Activated CD4-positive, alpha-beta T cell treated with anti-CD3 and anti-CD28 coated beads, Interleukin-2, amount 50 U/mL, for 1 hour (primary cell): ENCODE measurements at regions not wholly inside any gene's neighbourhood (a gene's known extent, or its start where the extent isn't known, plus 50 kb on each side); places are given as distances from the start of the nearest gene placed in this dataset.

ENCODE experiments used
- DNase-seq: peaks from one replicate; pipeline ENCODE4 v3.0.0-alpha.2; 2020

DNA sequence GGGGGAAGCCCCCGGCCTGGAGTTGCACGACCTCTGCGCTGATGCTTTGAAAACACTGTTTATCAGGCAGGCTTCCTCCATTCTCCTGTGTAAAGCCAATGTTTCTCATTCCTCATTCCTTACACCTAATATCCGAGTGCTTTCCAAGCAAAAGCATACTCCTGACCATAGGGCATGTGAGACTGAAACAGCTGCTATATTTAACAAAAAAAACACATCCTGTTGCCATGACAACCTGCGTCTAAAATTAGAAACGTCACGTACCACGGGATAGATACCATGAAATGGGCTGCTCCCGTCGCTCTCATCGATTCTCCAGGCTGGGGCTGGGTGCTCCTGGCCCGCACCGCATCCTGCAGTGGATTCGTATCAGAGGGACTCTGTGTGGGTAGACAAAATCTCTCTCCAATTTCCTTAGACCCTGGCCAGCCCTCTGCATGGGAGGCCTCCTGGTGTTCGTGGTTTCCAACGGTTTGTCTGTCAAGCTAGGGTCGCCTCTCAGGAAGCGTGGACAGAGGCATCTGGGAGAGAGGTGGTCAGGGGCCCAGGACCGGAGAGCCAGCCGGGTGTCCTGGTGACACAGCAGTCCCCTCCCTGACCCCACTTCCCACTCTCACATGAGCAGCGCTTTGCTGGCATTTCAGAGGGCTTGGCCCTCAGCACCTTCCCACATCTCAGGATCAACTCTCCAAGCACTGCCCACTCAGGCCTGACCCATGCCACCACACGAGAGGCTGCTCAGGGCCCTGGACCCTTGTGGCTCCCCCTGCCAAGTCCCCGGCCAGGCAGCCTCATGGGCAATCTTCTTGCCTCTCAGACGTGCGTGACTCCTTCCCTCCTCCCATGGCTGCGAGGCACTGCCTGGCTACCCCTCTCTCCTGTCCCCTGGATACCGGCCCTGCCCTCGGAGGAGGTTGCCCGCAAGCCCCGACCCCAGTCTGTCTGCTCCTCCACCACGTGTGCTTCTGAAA lies 268.1 kb downstream of the NDUFA10 start:
- DNase-seq, result no peak

DNA sequence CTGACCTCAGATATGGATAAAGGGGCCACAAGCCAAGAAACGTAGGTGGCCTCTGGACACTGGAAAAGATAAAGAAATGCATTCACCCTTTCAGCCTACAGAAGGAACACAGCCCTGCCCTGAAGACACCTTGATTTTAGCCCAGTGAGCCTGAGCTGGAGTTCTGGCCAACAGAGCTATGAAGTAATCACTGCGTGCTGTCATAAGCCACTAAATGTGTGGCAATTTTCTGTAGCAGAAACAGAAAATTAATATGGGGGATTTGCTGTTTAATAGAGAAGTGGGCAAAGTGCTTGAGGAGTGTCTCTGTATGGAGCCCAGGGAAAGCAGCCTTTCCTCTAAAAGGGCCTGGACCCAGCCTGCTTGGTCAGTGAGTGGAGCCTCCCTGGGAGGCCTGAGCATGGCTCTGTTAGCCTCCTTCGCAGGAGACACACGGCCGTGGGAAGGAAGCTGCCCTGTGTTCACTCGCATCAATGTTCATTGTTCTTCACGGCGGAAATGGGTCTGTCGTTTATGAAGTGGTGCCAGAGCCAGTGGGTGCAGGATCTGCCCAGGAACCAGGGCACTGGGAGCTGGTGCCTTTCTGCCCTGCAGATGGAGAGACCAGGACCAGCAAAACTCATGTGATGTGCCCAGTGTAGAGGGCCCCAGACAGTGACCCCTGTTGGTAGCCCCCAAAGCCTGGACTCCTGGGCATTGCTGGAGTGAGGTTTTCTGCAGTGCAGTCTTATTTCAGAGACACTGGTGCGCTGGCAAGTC lies 268.9 kb downstream of the NDUFA10 start:
- no peak for DNase-seq

DNA sequence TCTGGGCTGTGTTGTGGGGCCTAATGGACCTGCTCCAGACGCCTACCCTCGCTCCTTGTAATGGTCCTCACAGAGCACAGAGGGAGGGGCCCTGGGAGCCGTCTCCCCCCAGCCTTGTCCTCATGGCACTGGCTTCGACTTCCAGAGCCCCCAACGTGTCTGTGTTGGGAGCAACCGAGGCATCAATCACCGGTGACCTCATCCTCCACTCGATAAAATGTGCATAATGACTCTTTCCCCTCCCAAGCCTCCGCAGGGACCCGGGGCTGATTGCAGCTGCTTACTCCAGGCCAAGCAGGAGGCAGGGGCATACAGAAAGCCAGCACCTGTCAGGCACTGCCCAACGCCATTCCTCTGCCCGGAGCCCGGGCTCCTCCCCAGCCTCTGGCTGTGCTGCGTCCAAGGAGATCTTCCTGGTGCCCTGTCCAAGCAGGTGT lies 271.7 kb downstream of the NDUFA10 start:
- no peak for DNase-seq

GRCh38 chr2:239752951-239753350 lies 272.2 kb downstream of the NDUFA10 start:
- no peak for DNase-seq

DNA sequence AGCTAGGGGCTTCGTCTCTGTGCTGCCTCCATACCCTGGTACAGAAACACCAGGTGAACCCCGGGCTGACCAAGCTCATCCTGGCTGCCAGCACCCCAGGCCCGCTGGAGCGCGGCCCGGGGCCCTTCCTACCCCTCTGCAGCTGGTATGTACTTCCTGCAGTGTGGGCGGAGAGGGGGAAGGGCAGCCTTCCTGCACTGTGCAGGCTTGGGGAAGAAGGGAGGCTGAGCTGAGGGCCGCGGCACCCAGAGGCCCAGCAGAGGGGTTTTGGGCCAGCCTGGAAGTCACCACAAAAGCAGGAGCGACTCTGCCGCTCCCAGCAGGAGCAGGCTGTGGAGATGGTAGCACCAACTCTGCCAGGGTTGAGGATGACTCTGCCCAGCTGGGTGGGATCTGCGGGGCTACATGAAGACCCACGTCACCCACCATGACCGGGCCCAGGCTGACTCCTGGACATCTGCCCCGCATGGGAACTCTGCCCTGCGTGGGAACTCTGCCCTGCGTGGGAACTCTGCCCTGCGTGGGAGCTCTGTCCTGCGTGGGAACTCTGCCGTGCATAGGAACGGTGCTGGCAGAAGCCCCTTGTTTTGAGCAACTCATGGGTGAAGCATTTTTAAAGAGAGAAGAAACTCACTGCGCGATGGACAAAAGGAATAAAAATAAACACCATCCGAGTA lies 273.3 kb downstream of the NDUFA10 start:
- DNase-seq, result peak; percentile 17

GRCh38 chr2:239750929-239751678 lies 274.0 kb downstream of the NDUFA10 start:
- no peak for DNase-seq

GRCh38 chr2:239750045-239750835 lies 274.9 kb downstream of the NDUFA10 start:
- DNase-seq, result no peak

GRCh38 chr2:239749272-239749873 lies 275.8 kb downstream of the NDUFA10 start:
- DNase-seq, result no peak

GRCh38 chr2:239748811-239749210 lies 276.3 kb downstream of the NDUFA10 start:
- no peak for DNase-seq

- DNase-seq, result no peak
These were observed 277.4 kb downstream of the NDUFA10 start for GRCh38 chr2:239747771-239748170.

GRCh38 chr2:239747274-239747673 lies 277.9 kb downstream of the NDUFA10 start:
- DNase-seq, result no peak

GRCh38 chr2:239746559-239747246 lies 278.4 kb downstream of the NDUFA10 start:
- DNase-seq, result no peak

DNA sequence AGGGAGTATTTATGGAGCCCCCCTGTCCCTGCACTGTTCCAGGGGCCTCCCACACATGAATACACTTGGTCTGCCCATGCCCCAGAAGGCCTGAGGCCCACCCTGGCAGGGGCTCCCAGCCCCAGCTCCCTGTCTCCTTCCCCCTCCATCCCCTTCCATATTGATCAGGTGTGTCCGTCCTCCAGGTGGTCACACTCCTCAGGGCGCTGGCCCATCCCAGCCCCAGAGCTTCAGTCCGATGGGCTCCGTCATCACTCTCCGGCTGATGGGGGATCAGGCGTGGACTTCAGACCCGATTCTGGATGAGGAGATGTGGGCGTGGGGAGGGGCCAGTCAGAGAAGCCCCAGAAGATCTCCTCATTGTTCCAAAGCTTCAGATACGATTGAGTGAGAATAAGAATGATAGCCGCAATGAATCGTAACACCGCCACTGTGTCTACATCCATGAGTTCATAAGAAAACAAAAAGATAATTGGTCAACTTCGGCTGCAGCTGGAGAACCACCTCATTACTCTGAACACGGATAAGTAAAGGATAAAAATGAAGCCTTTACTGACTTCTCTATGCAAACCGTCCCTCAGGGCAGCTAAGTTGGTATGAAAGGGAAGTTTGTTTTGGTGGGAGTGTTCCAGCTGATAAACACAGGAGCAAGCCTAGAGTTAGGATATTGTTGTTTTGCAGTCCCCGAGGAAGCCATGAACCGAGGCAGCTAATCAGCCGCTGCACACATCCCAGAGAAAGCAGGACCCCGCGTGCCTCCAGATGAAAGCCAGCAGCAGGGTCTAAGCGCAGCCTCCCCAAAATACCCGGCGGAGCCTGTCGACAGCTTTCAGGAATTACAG lies 279.5 kb downstream of the NDUFA10 start:
- no peak for DNase-seq

DNA sequence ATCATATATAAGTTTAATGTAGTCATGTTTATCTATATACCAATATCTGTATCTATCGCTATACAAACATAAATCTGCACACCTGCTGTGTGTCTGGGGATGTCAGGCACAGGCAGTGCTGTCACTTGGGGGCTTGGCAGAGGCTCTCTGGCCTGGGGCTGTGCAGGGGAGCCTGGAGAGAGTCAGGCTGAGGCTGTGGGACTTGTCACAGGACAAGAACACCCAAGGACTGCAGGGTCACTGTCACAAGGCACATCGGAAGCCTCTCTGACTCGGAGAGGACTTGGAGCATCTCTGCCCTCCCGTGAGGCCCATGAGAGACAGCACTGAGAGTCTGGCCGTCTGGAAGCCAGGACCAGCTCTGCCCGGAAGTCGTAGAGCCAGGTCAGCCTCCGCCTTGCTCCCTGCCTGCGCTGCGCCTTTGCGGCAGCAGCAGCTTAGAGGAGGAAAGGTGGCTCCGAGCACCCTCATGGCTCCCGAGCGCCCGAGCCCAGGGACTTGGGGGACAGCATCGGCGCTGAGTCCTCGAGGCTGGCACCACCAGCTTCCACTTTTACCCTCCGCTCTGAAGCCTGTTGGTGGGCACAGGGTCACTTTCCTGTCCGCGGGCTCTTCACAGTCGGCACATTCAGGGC lies 280.3 kb downstream of the NDUFA10 start:
- no peak for DNase-seq

- DNase-seq, result no peak
These were observed 281.9 kb downstream of the NDUFA10 start for GRCh38 chr2:239743206-239743605.

DNA sequence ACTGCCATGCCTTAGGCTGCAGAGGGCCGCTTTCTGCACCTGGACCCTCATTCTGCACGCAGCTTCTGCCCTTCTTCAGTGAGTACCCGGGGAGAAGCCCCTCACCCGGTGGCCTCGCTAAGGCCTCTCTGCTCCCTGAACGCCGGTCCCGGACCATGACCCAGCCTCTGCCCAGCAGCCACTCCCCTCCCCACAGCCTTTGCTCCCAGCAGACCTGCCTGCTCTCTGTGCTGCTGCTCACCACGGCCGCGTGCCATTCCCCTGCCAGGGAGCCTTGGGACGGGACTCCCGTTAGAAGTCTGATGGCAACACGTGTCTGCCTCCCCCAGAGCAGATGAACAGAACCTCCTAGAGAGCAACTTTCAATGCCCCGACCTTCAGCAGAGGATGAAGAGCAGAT lies 282.8 kb downstream of the NDUFA10 start:
- no peak for DNase-seq

DNA sequence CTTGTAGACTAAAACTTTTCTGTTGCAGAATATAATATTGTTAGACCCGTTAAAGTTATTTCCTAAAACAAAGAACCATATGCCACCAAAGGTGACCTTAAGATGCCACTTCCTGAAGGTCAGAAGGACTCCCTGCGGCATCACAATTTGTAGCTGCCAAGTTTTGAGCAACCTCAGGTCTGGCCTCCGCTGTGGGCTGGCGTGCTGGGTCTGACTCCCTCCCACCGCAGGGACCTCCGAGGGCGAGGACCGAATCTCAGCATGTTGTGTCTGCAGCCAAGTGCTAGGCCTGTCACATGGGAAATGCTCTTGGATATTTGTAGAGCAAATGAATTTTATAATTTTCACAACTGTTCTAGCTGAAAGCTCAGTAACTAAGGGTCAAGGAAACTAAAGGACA lies 285.9 kb downstream of the NDUFA10 start:
- DNase-seq, result no peak

GRCh38 chr2:239738159-239738558 lies 287.0 kb downstream of the NDUFA10 start:
- DNase-seq, result no peak

DNA sequence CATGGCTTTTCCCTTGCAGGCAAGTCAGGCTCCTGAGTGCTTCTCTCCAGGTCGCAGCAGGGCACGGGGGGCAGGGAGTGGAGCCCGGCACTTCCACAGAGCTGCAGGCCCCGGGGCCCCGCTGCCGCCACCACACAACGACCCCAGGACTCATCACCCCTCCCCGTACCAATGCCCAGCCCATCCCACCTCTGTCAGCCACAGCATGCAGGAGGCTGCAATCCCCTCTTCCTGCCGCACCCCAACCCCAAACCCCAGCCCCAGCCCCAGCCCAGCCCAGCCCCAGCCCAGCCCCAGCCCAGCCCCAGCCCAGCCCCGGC lies 288.0 kb downstream of the NDUFA10 start:
- no peak for DNase-seq
